Muscle of leg (tissue), 3 donors: ENCODE measurements at regions not wholly inside any gene's neighbourhood (a gene's known extent, or its start where the extent isn't known, plus 50 kb on each side); places are given as distances from the start of the nearest gene placed in this dataset.
"Not testable (repeated sequence)": the region's sequence is repeated elsewhere in the genome, so short reads cannot be mapped to it uniquely, and the experiment has no call there.

Source experiments
- DNase-seq: peaks from one replicate; pipeline ENCODE4 v3.0.0; 2013
- H3K27ac ChIP-seq: one replicate; pipeline ENCODE4 v1.5.1; 2013; ENCODE audit warnings: mild to moderate bottlenecking, low read length, control low read depth
- H3K27me3 ChIP-seq: one replicate; pipeline ENCODE4 v1.6.1; 2013; ENCODE audit warnings: low read length; ENCODE audit not compliant: control insufficient read depth, insufficient read depth
- H3K36me3 ChIP-seq: one replicate; pipeline ENCODE4 v1.6.1; 2013; ENCODE audit warnings: low read length; ENCODE audit not compliant: control insufficient read depth, insufficient read depth
- H3K4me1 ChIP-seq: one replicate; pipeline ENCODE4 v1.6.1; 2013; ENCODE audit warnings: low read length; ENCODE audit not compliant: control insufficient read depth, insufficient read depth
- H3K4me3 ChIP-seq: one replicate; pipeline ENCODE4 v1.5.1; 2013; ENCODE audit warnings: low read length, control low read depth
- H3K9me3 ChIP-seq: replicated peaks from 2 replicates; pipeline ENCODE4 v1.6.1; 2013; ENCODE audit warnings: low read depth, low read length; ENCODE audit not compliant: control insufficient read depth
- WGBS: methylation state at CpG from one replicate; pipeline ENCODE4 v1.1.5; 2013; ENCODE audit warnings: missing lambda C conversion rate; ENCODE audit not compliant: insufficient coverage; 5-methylcytosine and 5-hydroxymethylcytosine counted together

GRCh38 chr5:67793418-67793817, 422.1 kb upstream of the PIK3R1 start:
- WGBS = 40% methylated on average over 1 of the region's 1 CpG
- Histone ChIP-seq H3K4me3 (no peak overlapping the region), H3K27me3 (no peaks in the 10 kb centered on the region), H3K27ac (no peak overlapping the region), H3K9me3 (no peaks in the 10 kb centered on the region), H3K36me3 (no peaks in the 10 kb centered on the region), H3K4me1 (no peaks in the 10 kb centered on the region)
- no peak for DNase-seq

DNA sequence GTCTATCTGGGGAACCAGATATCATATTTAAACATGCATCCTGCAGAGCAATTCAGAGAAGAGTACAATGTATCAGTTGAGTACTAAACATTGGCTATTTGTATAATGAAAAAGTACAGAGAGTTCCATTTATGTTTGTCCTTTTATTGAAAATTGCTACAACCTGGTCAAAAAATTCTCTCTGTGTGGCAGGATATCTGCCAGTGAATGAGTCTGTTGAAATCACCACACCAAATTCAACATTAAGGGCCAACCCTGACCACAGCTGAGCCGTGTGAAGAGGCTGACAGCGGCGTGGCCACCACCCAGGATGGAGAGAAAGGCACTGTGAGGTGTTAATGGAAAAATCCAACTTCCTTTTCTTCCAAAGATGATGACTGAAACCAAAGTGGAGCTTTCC, 422.7 kb upstream of the PIK3R1 start:
- Histone ChIP-seq H3K27me3 (no peaks in the 10 kb centered on the region), H3K4me3 (no peak overlapping the region), H3K36me3 (no peaks in the 10 kb centered on the region), H3K4me1 (no peaks in the 10 kb centered on the region), H3K9me3 (no peaks in the 10 kb centered on the region), H3K27ac (no peak overlapping the region)
- WGBS = no CpG with 5 or more reads among the region's 3 CpGs
- DNase-seq = no peak

DNA sequence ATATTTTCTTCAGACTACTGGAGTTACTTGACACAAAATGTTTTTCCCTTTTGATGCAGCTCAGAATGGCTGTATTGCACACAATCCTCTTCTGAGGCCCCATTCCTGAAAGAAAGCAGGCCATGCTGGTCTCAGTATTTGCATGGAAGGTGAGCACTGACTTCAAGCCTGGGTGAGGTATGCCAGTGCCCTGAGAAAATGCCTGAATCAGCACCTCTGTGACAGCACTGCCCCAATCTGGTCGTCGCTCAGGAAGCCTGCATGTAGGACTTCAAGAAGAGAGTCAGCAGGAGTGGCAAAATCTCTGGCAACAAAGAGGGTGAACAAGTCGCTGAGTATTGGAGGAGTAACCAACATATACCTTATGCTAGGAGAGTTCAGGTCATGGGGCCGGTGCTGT, 425.2 kb upstream of the PIK3R1 start:
- Histone ChIP-seq H3K9me3 (no peaks in the 10 kb centered on the region), H3K27me3 (no peaks in the 10 kb centered on the region), H3K4me3 (no peak overlapping the region), H3K4me1 (no peaks in the 10 kb centered on the region), H3K27ac (no peak overlapping the region), H3K36me3 (no peaks in the 10 kb centered on the region)
- whole genome bisulfite sequencing = 83% methylated on average over 2 of the region's 4 CpGs
- no peak for DNase-seq

GRCh38 chr5:67779893-67780623, 435.5 kb upstream of the PIK3R1 start:
- not testable (repeated sequence) for H3K9me3 ChIP-seq, H3K36me3 ChIP-seq, H3K27me3 ChIP-seq, H3K4me3 ChIP-seq, H3K27ac ChIP-seq, H3K4me1 ChIP-seq, DNase-seq
- WGBS = 86% methylated on average over 10 of the region's 19 CpGs

- WGBS = 93% methylated on average over 2 of the region's 2 CpGs
- DNase-seq = no peak
Measured at GRCh38 chr5:67774786-67775185, 440.8 kb upstream of the PIK3R1 start.

DNA sequence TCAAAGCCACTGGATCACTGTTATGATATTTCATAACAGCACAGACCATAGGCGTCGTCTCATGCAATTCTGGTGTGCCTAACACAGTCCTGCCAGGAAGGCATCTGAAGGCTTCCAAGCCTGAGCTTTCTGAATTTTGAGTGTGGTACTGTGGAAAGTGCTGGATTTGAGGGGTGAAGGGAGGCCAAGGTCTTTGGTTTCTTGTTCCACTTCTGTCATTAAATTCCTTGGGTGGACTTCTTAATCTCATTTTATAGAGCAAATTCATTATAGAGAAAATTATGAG, 441.3 kb upstream of the PIK3R1 start:
- WGBS = no CpG with 5 or more reads among the region's 2 CpGs
- Histone ChIP-seq H3K36me3 (no peaks in the 10 kb centered on the region), H3K4me3 (no peak overlapping the region), H3K27ac (no peak overlapping the region), H3K27me3 (no peaks in the 10 kb centered on the region), H3K9me3 (peaks cover 2% of the 10 kb centered on the region), H3K4me1 (peaks cover 3% of the 10 kb centered on the region)
- no peak for DNase-seq

More at GRCh38 chr5:67774786-67775185, 440.8 kb upstream of the PIK3R1 start:
- H3K36me3 ChIP-seq = no peaks in the 10 kb centered on the region
- H3K4me1 ChIP-seq = peaks cover 3% of the 10 kb centered on the region
- H3K9me3 ChIP-seq = peaks cover 2% of the 10 kb centered on the region
- no peak overlapping the region for H3K4me3 ChIP-seq
- H3K27me3 ChIP-seq = no peaks in the 10 kb centered on the region
- no peak overlapping the region for H3K27ac ChIP-seq

GRCh38 chr5:67773411-67774266, 441.9 kb upstream of the PIK3R1 start:
- peaks cover 2% of the 10 kb centered on the region for H3K9me3 ChIP-seq
- H3K4me3 ChIP-seq = no peak overlapping the region
- peak; percentile 21 for DNase-seq
- peaks cover 3% of the 10 kb centered on the region for H3K4me1 ChIP-seq
- H3K27me3 ChIP-seq = no peaks in the 10 kb centered on the region
- 92% methylated on average over 2 of the region's 3 CpGs for WGBS
- no peak overlapping the region for H3K27ac ChIP-seq
- H3K36me3 ChIP-seq = no peaks in the 10 kb centered on the region

DNA sequence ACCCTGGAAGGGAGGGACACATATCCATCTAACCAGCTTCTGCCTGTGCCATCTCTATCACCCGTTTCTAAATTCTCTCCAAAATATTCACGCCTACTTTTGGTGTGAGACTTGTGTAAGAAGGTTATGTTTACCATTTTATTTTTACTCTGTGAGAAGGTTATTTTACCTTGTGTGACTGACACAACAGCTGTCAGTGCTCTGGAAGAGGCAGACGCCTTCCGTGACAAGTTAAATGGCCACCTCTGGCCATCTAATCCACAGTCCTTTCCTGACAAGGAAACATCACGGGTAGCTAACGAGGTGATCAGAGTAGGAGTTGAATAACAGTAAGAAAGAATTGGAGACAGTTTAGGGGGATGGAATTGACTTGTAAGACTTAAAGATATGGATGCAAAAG, 443.8 kb upstream of the PIK3R1 start:
- H3K4me1 ChIP-seq = peaks cover 3% of the 10 kb centered on the region
- no peak overlapping the region for H3K4me3 ChIP-seq
- no peak overlapping the region for H3K27ac ChIP-seq
- H3K36me3 ChIP-seq = no peaks in the 10 kb centered on the region
- WGBS = 20% methylated on average over 1 of the region's 6 CpGs
- H3K9me3 ChIP-seq = no peaks in the 10 kb centered on the region
- no peak for DNase-seq
- no peaks in the 10 kb centered on the region for H3K27me3 ChIP-seq

DNA sequence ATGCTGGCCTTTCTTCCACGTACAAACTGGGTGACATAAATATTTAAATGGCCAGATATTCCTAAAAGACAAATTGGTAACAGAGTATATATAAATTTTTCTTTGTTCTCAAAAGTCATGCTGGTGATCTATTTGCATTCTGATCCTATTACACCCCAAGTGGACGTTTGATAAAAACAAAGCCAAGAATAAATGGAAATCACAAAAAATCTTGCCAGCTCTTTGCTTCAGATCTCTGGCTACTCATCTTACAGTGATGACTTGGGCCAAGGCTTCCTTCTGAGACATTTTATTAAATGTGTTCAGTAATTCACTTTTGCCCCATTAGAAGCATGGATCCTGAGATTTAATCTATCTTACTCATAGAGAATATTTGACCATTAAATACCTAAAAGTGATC, 444.3 kb upstream of the PIK3R1 start:
- Histone ChIP-seq H3K27me3 (no peaks in the 10 kb centered on the region), H3K36me3 (no peaks in the 10 kb centered on the region), H3K27ac (no peak overlapping the region), H3K9me3 (no peaks in the 10 kb centered on the region), H3K4me3 (no peak overlapping the region), H3K4me1 (peaks cover 3% of the 10 kb centered on the region)
- no CpG with 5 or more reads among the region's 2 CpGs for WGBS
- peak; percentile 26 for DNase-seq

DNA sequence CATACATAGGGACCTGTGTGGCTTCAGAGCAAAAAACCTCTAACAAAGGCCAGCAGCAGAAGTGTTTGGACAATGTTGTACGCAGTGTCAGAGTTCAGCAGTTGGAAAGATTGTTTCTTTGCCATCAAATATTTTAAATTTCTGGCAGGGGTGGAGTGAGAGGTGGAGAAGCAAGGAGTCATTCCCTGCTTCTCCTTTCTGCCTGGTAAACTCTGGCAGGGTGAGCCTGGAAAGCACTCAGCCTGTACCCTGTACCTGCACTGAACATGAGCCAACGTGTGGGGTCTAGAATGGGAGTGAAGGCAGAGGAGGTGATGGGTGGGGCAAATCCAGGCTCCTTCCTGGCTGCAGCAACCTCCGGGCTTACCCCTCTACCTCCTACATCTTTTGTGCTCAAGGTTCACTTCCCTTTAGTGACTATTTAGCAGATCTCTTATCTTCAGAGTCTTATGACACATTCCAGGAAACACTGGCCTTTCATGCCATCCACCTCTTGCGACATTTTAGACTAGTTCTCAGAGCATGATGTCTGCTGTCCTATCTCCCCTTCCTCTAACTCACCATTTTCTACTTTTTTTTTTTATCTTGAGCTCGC, 445.0 kb upstream of the PIK3R1 start:
- H3K9me3 ChIP-seq = no peaks in the 10 kb centered on the region
- no peak overlapping the region for H3K27ac ChIP-seq
- no peaks in the 10 kb centered on the region for H3K36me3 ChIP-seq
- no peak overlapping the region for H3K4me3 ChIP-seq
- peak; percentile 10 for DNase-seq
- 86% methylated on average over 2 of the region's 5 CpGs for WGBS
- no peaks in the 10 kb centered on the region for H3K27me3 ChIP-seq
- peaks cover 3% of the 10 kb centered on the region for H3K4me1 ChIP-seq
